Chondrocyte (in vitro differentiated cells): ENCODE measurements at regions not wholly inside any gene's neighbourhood (a gene's known extent, or its start where the extent isn't known, plus 50 kb on each side); places are given as distances from the start of the nearest gene placed in this dataset.

Experiments used
- DNase-seq: peaks from one replicate; pipeline ENCODE4 v3.0.0; 2021; ENCODE audit warnings: mixed read lengths, low spot score
- H3K27ac Mint-ChIP-seq: one replicate; pipeline ENCODE4 v1.8.0; 2021; ENCODE audit warnings: mild to moderate bottlenecking, moderate library complexity, mixed read lengths; ENCODE audit not compliant: unreplicated experiment
- H3K27me3 Mint-ChIP-seq: 2 replicates; pipeline ENCODE4 v1.8.0; 2021; ENCODE audit warnings: low read depth, mixed read lengths
- H3K36me3 Mint-ChIP-seq: 2 replicates; pipeline ENCODE4 v1.8.0; 2021; ENCODE audit warnings: low read depth, mixed read lengths
- H3K4me1 Mint-ChIP-seq: 2 replicates; pipeline ENCODE4 v1.8.0; 2021; ENCODE audit warnings: low read depth, mild to moderate bottlenecking, mixed read lengths
- H3K4me3 Mint-ChIP-seq: one replicate; pipeline ENCODE4 v1.8.0; 2021; ENCODE audit warnings: mild to moderate bottlenecking, moderate library complexity, mixed read lengths; ENCODE audit not compliant: unreplicated experiment
- H3K9me3 Mint-ChIP-seq: 2 replicates; pipeline ENCODE4 v1.8.0; 2021; ENCODE audit warnings: low read depth, mixed read lengths
- CTCF ChIP-seq: fragments of 200-600 bp; sonication (generic); IDR thresholded peaks from 2 replicates; pipeline ENCODE4 v1.5.0; 2021; ENCODE audit warnings: antibody characterized with exemption, mild to moderate bottlenecking, moderate library complexity

GRCh38 chr5:155434681-155435080 lies 421.1 kb downstream of the KIF4B start:
- Mint-ChIP-seq H3K27ac (no peak overlapping the region), H3K4me1 (no peaks in the 10 kb centered on the region), H3K4me3 (no peak overlapping the region), H3K36me3 (no peaks in the 10 kb centered on the region), H3K27me3 (no peaks in the 10 kb centered on the region), H3K9me3 (peaks cover 11% of the 10 kb centered on the region)
- no peak for TF ChIP-seq CTCF
- no peak for DNase-seq

- no peak for TF ChIP-seq CTCF
- H3K27me3 Mint-ChIP-seq: no peaks in the 10 kb centered on the region
- no peak for DNase-seq
- no peaks in the 10 kb centered on the region for H3K4me1 Mint-ChIP-seq
- H3K9me3 Mint-ChIP-seq: peaks cover 3% of the 10 kb centered on the region
- no peak overlapping the region for H3K27ac Mint-ChIP-seq
- H3K36me3 Mint-ChIP-seq: no peaks in the 10 kb centered on the region
- H3K4me3 Mint-ChIP-seq: no peak overlapping the region
Measured at GRCh38 chr5:155441849-155442248, 428.3 kb downstream of the KIF4B start.

- no peak for TF ChIP-seq CTCF
- DNase-seq: no peak
- Mint-ChIP-seq H3K4me3 (no peak overlapping the region), H3K9me3 (peaks cover 19% of the 10 kb centered on the region), H3K36me3 (no peaks in the 10 kb centered on the region), H3K27ac (no peak overlapping the region), H3K27me3 (no peaks in the 10 kb centered on the region), H3K4me1 (no peaks in the 10 kb centered on the region)
Measured at GRCh38 chr5:155451106-155451505, 437.6 kb downstream of the KIF4B start.

- Mint-ChIP-seq H3K36me3 (no peaks in the 10 kb centered on the region), H3K9me3 (peaks cover 7% of the 10 kb centered on the region), H3K27ac (no peak overlapping the region), H3K4me1 (no peaks in the 10 kb centered on the region), H3K27me3 (no peaks in the 10 kb centered on the region), H3K4me3 (no peak overlapping the region)
- DNase-seq: no peak
- TF ChIP-seq CTCF: no peak
Measured at GRCh38 chr5:155455791-155456514, 442.4 kb downstream of the KIF4B start.

GRCh38 chr5:155459889-155460500 lies 446.4 kb downstream of the KIF4B start:
- no peak for DNase-seq
- peaks cover 9% of the 10 kb centered on the region for H3K9me3 Mint-ChIP-seq
- no peaks in the 10 kb centered on the region for H3K4me1 Mint-ChIP-seq
- H3K27ac Mint-ChIP-seq: no peak overlapping the region
- H3K36me3 Mint-ChIP-seq: no peaks in the 10 kb centered on the region
- no peaks in the 10 kb centered on the region for H3K27me3 Mint-ChIP-seq
- no peak overlapping the region for H3K4me3 Mint-ChIP-seq
- no peak for TF ChIP-seq CTCF
